ENCODE measurements at regions not wholly inside any gene's neighbourhood (a gene's known extent, or its start where the extent isn't known, plus 50 kb on each side); places are given as distances from the start of the nearest gene placed in this dataset.

- no peak overlapping the region for H3K27ac ChIP-seq
- WGBS = 83% methylated on average over 3 of the region's 3 CpGs
- TF ChIP-seq, protein P1, sequence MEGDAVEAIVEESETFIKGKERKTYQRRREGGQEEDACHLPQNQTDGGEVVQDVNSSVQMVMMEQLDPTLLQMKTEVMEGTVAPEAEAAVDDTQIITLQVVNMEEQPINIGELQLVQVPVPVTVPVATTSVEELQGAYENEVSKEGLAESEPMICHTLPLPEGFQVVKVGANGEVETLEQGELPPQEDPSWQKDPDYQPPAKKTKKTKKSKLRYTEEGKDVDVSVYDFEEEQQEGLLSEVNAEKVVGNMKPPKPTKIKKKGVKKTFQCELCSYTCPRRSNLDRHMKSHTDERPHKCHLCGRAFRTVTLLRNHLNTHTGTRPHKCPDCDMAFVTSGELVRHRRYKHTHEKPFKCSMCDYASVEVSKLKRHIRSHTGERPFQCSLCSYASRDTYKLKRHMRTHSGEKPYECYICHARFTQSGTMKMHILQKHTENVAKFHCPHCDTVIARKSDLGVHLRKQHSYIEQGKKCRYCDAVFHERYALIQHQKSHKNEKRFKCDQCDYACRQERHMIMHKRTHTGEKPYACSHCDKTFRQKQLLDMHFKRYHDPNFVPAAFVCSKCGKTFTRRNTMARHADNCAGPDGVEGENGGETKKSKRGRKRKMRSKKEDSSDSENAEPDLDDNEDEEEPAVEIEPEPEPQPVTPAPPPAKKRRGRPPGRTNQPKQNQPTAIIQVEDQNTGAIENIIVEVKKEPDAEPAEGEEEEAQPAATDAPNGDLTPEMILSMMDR (IDR thresholded peaks at IDR 0.05) = no peak
- TF ChIP-seq POLR2A (IDR thresholded peaks at IDR 0.05) (no peak), POLR2AphosphoS5 (IDR thresholded peaks at IDR 0.05) (no peak), EP300 (IDR thresholded peaks at IDR 0.05) (no peak)
- H3K36me3 ChIP-seq = no peaks in the 10 kb centered on the region
- H3K4me3 ChIP-seq = no peak overlapping the region
- no peaks in the 10 kb centered on the region for H3K4me1 ChIP-seq
- no peaks in the 10 kb centered on the region for H3K9me3 ChIP-seq
- DNase-seq (ENCODE audit: low spot score in 2 of 2) = no peak
- no peaks in the 10 kb centered on the region for H3K27me3 ChIP-seq
Measured at GRCh38 chr4:180814875-180815417, 1428.3 kb upstream of the TENM3 start.

- no peak overlapping the region for H3K27ac ChIP-seq
- H3K36me3 ChIP-seq = no peaks in the 10 kb centered on the region
- H3K27me3 ChIP-seq = no peaks in the 10 kb centered on the region
- 87% methylated on average over 6 of the region's 6 CpGs for WGBS
- no peak for DNase-seq (ENCODE audit: low spot score in 2 of 2)
- H3K4me3 ChIP-seq = no peak overlapping the region
- H3K9me3 ChIP-seq = no peaks in the 10 kb centered on the region
- no peak for TF ChIP-seq POLR2AphosphoS5 (IDR thresholded peaks at IDR 0.05)
- TF ChIP-seq, protein P1 (IDR thresholded peaks at IDR 0.05) = no peak
- TF ChIP-seq POLR2A (IDR thresholded peaks at IDR 0.05) = no peak
- TF ChIP-seq EP300 (IDR thresholded peaks at IDR 0.05) = no peak
- no peaks in the 10 kb centered on the region for H3K4me1 ChIP-seq
Measured at GRCh38 chr4:180817529-180817928, 1425.7 kb upstream of the TENM3 start.

GRCh38 chr4:180823108-180823507, 1420.1 kb upstream of the TENM3 start:
- no peak for DNase-seq (ENCODE audit: low spot score in 2 of 2)
- 31% methylated on average over 2 of the region's 2 CpGs for WGBS
- H3K27me3 ChIP-seq = no peaks in the 10 kb centered on the region

GRCh38 chr4:180827232-180828009, 1415.8 kb upstream of the TENM3 start:
- peak overlapping the region; percentile 26 for H3K4me3 ChIP-seq
- WGBS = 52% methylated on average over 7 of the region's 7 CpGs
- H3K27ac ChIP-seq = no peak overlapping the region
- DNase-seq (ENCODE audit: low spot score in 2 of 2) = no peak
- H3K9me3 ChIP-seq = no peaks in the 10 kb centered on the region
- H3K36me3 ChIP-seq = no peaks in the 10 kb centered on the region
- no peaks in the 10 kb centered on the region for H3K4me1 ChIP-seq
- H3K27me3 ChIP-seq = no peaks in the 10 kb centered on the region
- TF ChIP-seq EP300 (IDR thresholded peaks at IDR 0.05) (no peak), POLR2AphosphoS5 (IDR thresholded peaks at IDR 0.05) (no peak), POLR2A (IDR thresholded peaks at IDR 0.05) (no peak)
- TF ChIP-seq, protein P1 (IDR thresholded peaks at IDR 0.05) = no peak

More at GRCh38 chr4:180823108-180823507, 1420.1 kb upstream of the TENM3 start:
- Histone ChIP-seq H3K4me1 (no peaks in the 10 kb centered on the region), H3K9me3 (no peaks in the 10 kb centered on the region), H3K36me3 (no peaks in the 10 kb centered on the region), H3K27ac (no peak overlapping the region), H3K4me3 (no peak overlapping the region)
- TF ChIP-seq POLR2AphosphoS5 (IDR thresholded peaks at IDR 0.05) (no peak), EP300 (IDR thresholded peaks at IDR 0.05) (no peak)
- TF ChIP-seq, protein P1 (IDR thresholded peaks at IDR 0.05) = no peak

GRCh38 chr4:180828455-180829018, 1414.7 kb upstream of the TENM3 start:
- no peaks in the 10 kb centered on the region for H3K36me3 ChIP-seq
- H3K4me3 ChIP-seq = no peak overlapping the region
- H3K9me3 ChIP-seq = no peaks in the 10 kb centered on the region
- 11% methylated on average over 2 of the region's 2 CpGs for WGBS
- H3K4me1 ChIP-seq = no peaks in the 10 kb centered on the region
- no peak for DNase-seq (ENCODE audit: low spot score in 2 of 2)
- no peak for TF ChIP-seq POLR2AphosphoS5 (IDR thresholded peaks at IDR 0.05)
- TF ChIP-seq EP300 (IDR thresholded peaks at IDR 0.05) = no peak
- TF ChIP-seq, protein P1 (IDR thresholded peaks at IDR 0.05) = peak in 1 of 2 donors; percentile 23
- no peaks in the 10 kb centered on the region for H3K27me3 ChIP-seq
- H3K27ac ChIP-seq = no peak overlapping the region
